NCI-H1436 treated with DMSO at 0.1 percent for 48 hours (cell line): ENCODE measurements at regions not wholly inside any gene's neighbourhood (a gene's known extent, or its start where the extent isn't known, plus 50 kb on each side); places are given as distances from the start of the nearest gene placed in this dataset.

Experiments
- DNase-seq: peaks from one replicate; lab custom pipeline; 2025; lab: John Stamatoyannopoulos, UW

DNA sequence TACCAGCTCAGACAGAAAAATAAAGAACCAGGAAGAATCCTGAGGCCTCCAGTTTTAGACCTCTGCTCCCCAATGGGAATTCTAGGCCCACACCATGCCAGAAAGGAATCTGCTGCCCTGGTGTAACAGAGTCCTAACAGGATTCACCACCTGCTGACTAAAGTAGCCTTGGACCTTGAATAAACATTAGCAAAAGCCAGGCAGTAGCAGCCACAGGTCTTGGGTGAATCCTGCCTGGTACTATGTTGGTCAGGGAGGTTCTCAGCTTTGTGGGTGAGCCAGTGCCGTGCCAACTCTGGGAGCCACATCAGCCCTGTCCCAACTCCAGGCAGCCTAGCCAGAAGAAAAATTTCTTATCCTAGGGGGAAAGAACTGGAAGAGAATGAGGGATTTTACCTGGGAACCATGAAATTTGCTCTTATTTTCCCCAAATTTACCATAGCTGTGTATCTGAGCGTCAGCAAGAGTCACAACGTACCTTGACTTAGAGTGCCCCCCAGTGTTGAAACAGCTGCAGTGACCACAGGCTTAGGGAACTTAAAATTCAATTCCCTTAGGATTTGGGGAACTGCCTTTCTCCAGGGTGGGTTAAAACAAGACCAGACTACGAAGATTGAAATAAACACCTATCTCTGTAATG, 1895.6 kb upstream of the PRR20A start:
- DNase-seq: no peak

DNA sequence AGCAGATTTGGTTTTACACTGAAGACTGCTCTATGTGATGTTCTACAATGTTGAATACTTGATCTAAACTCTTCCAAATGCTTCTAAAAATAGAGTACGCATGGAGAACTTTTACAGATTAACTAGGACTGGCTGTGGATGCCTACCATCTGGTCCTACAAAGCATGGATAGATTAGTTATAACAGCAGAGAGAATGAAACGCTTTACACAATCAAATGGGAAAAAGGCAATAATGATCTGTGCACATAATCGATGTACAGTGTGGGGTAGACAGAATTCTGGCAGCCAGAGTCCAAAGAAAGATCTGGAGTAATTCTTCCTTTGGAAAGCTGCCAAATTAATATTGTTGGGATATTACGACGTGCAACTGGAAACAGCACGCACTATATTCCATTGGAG, 1885.5 kb upstream of the PRR20A start:
- no peak for DNase-seq

DNA sequence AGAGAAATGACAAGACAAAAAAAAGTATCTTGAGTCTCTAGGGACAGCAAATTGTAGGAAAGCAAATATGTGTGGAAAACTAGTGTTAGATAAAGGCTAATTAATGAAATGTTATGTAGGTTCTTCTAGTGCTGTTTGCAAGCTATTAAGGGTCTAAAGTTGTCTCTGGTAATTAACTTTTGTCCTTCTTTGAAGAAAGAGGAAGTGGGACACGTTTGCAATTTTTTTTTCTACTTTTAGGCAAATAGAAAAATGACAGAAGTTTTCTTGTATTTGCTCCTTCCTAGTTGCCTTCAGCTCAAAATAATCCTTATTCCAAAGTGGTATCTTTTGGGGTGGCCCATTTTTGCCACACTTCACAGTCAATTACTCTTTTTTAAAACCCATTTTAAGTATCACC, 1877.7 kb upstream of the PRR20A start:
- DNase-seq: no peak

DNA sequence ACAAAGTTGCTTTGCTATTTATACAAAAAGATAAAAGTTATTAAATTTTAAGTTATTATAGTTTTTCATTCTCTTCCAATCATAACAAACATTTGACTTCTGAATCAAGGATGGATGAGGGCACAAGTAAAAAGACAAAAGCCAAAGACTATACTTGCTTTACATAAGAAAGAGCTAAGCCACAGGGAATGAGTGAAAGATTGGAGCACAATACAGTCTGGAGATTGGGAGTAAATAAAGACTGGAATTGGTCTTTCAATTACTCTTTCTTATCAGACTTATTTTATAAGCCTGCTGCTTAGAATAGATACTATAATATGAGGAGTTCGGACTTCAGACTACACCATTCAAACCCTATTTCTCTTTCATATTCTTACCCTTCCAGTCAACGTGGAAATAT, 1874.1 kb upstream of the PRR20A start:
- no peak for DNase-seq

DNA sequence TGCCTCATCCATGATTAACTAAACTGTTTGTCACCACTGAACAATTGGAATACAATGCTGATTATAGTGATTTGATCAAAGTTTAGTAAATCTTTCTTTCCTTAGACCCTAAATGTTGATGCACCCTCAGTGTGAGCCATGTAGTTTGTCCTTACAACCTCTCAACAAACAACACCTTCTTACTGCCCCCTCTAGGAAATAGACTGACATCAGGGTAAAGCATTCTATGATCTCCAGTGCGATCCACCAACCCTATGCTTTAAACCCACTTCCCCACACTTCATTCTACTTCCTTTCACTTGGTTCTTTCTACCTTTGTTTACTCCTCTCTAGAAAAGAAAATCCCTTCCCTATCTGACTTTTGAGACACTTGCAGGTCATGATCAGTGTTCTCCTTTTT, 1842.5 kb upstream of the PRR20A start:
- no peak for DNase-seq

DNA sequence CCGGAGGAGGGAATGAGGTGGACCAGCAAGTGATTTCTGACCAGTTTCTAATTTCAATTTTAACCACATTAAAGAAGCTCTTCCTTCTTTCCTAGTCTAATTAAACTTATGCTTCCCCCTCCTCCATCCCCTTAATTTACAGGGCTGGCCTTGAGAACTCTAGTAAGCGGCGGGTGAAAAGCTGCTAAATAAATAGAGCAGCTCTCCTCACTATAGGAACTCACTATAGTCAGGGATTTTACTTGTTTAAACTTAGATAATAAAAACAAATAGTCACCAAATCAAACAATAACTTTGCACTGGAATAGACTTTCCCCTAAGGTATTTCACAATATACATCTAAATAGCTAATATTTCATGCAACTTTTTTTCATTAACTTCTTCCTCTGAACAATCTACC, 1838.2 kb upstream of the PRR20A start:
- DNase-seq: no peak

DNA sequence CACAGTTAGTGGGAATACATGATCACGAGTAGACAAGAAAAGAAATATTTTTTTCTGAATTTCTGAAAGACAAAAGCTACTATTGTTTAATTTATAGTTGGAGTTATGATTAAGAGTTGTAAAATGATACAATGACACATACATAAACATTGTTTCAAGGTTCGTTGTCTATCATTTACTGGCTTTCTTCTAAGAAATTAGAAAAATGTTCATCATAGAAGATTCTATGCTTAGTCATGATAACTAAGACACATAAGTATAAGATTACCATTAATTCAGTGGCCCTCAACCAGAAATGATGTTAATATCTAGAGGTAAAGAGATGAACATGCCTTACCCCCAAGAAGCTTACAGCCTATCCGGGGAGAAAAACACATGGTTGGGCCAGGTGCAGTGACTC, 1832.8 kb upstream of the PRR20A start:
- no peak for DNase-seq

DNA sequence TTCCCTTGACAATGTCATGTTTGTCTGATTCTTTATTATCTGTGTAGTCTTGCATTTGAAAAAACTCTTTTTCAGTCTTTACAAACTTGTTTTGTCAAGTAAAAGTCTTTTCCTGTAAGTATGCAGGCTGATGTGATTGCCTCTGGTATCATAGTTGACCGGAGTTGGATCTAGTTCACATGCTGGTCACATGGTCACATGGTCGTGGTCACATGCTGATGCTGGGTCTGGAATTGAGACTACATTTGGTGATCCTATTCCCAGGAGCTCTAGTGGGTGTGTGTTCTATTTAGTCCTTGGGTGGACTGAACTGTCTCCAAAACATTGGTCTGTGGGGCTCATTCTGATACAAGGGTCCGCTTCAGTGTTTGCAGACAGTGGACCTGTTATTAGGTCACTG, 1798.8 kb upstream of the PRR20A start:
- no peak for DNase-seq

DNA sequence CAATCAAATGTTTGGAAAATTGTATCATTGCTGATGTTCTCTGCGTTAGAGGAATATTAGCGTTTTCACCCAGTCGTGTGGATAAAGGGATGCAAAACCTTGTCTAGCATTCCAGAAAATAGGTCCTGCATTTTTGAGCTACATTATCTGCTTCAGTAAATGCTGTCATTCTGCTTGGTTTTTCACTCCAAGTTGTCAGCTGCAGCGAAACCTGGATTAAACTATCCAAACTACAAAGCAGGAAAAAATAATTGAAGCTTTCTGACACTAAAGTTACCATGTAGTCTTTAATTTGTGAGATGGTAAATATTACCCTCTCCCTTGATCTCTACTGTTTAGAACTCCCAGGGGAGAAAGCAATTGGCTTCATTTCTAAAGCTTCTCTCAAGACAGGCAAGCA, 1795.5 kb upstream of the PRR20A start:
- no peak for DNase-seq

DNA sequence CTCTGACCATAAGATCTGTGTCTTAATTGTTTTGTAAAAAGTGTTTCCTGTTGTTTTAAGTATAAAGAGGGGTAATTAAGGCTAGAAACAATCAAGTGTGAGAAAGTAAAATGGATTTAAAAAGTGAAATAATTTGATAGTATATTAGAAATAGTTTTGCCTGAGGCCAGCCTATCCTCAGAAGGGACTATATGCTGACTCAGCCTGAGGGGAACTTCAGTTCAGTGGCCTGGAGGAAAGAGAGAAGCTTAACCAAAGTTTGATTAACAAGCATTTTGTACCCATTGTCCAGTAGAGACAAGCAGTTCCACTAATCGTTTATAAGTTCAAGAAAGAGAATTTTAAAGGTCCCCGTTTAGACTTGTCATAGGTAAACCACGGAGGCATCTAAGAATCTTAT, 1793.2 kb upstream of the PRR20A start:
- no peak for DNase-seq

DNA sequence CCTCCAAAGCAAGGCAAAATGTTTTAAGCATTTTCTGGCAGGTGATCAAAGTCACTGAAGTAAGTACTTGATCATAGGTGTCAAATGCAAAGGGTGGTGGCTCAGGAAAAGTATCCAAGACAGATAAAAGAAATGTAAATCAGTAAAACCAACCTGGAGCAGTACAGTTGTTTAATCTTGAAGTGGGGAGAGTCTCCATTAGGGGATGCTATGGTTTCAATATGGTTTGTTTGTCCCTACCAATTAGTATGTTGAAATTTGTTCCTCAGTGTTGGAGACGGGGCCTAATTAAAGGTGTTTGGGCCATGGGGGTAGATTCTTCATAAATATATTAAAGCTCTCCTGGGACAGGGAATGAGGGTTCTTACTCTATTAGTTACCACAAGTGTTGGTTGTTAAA, 1781.7 kb upstream of the PRR20A start:
- no peak for DNase-seq

DNA sequence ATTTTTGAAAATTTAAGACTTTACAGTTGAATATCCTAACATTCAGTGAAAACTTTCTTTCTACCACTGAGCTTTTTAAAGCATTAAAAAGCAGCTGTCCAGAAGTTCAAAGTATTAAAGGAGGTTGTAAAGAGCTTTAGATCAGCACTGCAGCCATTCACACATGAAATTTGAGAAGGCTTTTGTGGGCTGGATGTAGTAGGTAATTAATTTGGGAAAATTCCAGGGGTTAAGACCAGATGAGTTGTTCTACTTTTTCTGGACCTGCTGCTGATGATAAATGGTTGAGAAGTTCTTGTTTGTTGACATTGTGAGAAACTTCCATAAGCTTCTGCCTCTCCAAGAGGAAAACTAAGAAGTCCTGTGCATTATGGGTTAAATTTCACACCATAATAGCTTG, 1779.6 kb upstream of the PRR20A start:
- DNase-seq: no peak

DNA sequence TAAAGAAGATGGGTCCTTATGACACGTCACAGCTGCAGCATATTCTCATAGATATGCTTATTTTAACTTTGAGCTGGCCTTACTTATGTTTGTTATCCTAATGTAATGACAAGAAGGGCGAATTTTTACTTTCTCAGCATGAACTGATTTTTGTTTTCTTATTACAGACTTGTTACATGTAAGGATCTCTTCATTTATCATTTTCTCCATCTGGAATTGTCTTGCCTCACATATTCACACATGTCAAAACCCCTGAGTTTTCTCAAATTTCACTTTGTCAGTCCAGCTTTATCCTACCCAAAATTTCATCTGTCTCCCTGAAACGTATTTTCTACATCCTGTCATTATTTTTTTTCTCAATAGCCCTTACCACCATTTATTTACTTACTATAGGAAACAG, 1774.0 kb upstream of the PRR20A start:
- no peak for DNase-seq

DNA sequence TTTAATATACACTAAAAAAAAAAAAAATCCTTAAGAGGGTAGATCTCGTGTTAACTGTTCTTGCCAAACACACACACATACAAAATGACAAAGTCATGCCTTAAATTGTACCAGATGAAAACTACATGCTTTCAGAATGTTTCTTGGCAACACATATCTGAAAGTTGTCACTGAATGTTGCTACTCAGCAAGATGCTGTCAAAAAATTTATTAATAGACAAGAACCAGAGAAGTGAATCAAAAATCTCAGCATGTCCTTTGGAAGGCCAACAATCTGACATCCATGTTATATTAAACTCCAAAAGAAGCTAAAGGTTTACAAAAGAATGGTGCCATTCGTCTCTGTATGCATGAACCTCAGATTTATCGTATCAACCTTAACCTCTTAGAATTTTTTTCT, 1746.2 kb upstream of the PRR20A start:
- no peak for DNase-seq

DNA sequence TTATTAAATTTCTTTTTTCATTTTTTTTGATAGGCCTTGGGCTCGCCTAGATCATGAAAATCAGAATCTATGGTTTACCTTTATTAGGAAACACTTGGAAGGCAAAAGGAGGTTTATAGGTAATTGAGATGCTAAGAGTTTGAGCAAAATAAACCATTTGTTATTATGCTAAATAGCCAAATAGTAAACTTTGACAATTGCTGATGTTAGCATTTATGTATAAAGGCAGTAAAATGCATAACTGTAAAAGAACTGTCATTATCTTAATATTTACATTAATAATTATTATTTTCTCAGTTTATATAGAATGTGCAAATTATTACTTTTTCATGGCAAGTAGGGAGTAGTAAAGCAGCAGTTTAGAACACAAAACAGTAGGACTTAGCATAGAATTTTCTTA, 1737.8 kb upstream of the PRR20A start:
- no peak for DNase-seq

DNA sequence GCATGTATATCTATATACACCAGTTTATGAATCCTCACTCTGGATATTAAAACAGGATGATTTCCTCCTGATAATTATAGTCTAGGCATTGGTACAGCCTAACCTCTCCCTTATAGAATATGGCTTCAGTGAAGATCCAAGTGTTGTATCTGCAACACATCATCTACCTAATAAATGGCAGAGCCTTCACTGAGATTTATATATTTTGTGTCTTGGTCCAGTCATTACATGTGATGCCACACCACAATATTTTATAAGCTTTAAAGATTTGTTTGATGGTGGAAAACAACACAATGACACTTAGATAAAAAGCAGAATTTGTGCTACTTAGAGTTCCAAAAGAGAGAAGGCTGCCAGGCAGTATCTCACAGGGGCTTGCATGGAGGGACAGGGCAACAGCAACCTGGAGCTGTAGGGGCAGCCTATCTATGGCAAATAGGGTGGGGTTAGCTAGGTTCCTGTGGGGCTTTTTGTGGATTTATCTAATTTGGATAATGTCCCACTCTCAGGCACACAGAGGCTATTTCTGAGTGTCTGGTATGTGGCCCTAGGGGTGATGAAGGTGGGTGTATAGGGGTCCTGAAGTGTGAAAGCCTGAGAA, 1736.7 kb upstream of the PRR20A start:
- DNase-seq: no peak

DNA sequence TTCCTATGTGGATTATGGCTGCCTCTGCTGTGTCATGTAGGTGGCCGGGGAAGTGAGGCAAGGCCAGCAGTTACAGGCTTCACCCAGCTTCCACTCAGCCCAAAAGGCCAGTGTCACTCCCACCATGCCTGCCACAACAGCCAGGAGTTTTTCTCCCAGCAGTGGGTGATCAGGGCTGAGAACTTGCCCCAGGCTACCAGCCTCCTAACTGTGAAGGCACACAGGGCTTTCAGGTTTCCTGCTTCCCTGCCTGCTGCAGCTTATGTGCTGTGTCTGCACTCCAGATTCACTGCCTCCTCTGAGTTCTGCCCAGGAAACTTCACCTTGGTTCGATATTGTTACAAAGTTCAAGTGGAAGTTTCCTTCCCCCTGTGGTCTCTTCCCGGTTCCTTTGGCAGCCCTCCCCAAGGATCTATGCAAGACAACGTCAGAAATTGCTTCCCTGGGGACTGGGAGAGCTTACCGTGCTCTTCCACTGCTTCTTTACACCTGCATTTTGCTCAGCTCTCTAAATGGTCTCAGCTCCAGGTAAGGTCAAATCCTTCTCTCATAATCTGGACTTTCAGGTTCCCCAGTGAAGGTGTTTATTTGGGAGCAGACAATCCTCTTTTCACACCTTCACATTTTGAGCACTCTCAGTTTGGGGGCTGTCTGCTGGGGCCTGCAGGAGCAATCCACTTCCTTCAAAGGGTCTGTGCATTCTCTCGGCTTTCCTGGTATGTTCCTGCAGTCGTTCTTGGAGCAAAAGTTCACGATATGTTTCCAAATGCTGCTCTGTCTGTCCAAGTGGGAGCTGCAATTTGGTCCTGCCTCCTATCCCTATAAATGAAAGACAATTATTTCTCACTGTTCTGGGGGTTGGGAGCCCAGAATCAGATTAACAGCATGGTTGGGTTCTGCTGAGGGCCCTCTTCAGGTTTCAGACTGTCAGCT, 1730.1 kb upstream of the PRR20A start:
- DNase-seq: no peak

DNA sequence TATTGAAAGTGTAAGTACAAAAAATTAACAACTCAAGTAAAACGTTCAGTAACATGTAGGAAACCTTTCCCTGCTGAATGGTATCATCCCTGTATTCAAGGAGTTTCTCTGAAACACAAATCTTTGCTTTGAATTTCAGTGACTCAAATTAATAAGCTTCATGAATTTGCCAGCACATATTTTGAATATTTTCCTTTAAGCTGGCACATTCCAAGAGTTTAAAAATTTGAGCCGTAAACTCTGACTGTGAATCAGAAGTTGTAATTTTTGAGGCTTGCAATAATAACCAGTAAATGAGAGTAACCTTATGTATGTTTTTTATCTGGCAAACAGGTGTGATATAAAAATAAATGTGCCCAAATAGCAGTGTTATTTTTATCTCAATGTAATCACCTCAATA, 1722.6 kb upstream of the PRR20A start:
- no peak for DNase-seq

DNA sequence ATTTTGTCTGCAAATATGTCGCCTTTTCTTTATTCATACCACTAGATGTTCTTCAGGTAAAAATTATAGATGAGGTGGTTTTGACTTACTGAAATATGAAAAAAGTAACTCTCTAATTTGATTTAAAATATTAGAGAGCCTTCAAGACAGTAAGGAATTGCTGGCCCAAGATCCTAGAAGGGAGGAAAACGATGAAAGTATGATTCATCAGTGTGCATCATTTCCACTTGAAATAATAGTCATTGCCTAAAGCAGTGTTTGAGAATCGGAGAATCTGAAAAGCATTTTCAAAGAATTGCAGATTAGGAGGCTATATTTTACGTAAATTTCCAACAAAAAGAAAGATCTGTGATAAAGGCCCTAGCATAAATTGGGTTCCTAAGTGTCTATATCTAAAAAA, 1707.9 kb upstream of the PRR20A start:
- DNase-seq: no peak

DNA sequence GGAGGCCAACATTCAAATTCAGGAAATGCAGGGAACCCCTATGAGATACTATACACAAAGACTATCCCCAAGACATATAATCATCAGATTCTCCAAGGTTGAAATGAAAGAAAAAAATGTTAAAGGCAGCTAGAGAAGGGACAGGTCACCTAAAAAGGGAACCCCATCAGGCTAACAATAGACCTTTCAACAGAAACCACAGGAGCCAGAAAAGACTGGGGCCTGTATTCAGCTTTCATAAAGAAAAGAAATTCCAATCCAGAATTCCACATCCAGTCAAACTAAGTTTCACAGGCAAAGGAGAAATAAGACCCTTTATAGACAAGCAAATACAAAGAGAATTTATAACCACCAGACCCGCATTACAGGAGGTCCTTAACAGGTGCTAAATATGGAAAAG, 1703.6 kb upstream of the PRR20A start:
- no peak for DNase-seq

DNA sequence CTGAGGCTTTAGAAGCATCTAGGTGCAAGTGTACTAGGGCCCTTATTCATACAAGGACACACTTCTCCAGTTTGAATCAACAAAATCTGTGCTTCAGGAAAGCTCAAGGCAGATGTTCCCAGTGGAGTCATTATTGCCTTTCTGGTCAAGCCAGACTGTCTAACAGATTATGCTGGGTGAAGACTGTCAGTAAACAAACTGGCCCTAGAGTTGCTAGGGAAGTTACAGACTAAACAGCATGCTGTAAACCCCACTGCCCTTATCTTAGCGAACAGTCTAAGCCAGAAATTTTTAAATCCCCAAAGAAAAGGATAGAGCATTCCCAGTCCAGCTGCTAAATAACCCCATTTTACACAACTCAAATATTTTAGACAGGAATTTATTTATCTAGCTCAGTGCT, 1701.3 kb upstream of the PRR20A start:
- DNase-seq: no peak

DNA sequence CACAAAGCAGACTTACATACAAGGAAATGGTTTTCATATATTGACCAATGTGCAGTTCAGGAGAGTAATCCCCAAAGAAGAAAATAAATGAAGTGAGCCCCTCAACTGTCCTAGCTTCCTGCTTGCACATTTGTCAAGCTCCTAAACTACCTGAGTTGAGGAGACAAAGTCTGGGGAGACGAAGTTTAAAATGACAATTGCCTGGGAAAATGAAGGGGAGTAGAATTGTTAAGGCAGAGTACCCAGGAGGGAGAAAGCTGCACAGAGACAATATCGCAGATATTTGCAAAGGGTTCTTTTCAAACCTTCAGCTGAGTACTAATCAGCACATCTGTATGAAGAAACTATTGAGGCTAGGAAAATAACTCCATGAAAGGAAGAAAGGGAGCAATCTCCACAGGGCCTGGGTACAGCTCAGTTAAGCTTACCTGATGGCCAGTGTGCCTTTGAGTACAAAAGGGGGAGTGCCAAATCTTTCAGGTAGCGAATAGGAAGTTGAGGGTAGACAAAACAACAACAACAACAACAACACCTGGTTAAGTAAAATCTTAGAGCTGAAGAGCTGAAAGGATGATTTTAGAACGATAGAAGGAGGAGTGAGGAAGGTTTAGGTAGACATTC, 1700.1 kb upstream of the PRR20A start:
- no peak for DNase-seq

DNA sequence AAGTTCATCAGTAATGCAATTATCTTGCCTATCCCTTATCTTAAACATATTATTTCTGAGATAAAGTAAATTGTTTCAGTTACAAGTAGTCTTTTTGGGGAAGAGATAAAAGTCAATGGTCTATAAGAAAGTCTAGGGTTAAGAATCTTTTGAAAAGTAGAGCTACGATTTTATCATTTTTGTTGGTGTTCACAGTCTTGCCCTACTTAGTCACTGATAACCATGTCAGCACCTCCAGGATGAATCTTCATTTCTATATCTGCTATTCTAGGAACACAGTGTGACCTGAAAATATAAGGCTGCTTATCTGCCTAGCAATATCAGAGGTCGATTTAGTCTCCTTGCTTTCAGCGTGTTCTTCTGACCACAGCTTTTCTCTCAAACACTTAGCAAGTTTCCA, 1676.5 kb upstream of the PRR20A start:
- DNase-seq: no peak
